Stimulated activated CD4-positive, alpha-beta T cell treated with anti-CD3 and anti-CD28 coated beads, TNF-alpha, amount 100 ng/mL, for 24 hours (primary cell): ENCODE measurements at regions not wholly inside any gene's neighbourhood (a gene's known extent, or its start where the extent isn't known, plus 50 kb on each side); places are given as distances from the start of the nearest gene placed in this dataset.
"Not testable (repeated sequence)": the region's sequence is repeated elsewhere in the genome, so short reads cannot be mapped to it uniquely, and the experiment has no call there.

Experiments used
- DNase-seq, 3 experiments: peaks; one replicate each; pipeline ENCODE4 v3.0.0-alpha.2; 2020; ENCODE audit warnings: low read depth in 3 of 3

GRCh38 chr5:77909237-77909636, 133.1 kb upstream of the TBCA start:
- no peak for DNase-seq

- no peak for DNase-seq
Measured at GRCh38 chr5:77908787-77909186, 132.6 kb upstream of the TBCA start.

GRCh38 chr5:77907786-77908185, 131.6 kb upstream of the TBCA start:
- no peak for DNase-seq

GRCh38 chr5:77906806-77907205, 130.7 kb upstream of the TBCA start:
- DNase-seq, result no peak

GRCh38 chr5:77904362-77904761, 128.2 kb upstream of the TBCA start:
- DNase-seq, result no peak

- DNase-seq, result no peak
Measured at GRCh38 chr5:77900691-77901090, 124.6 kb upstream of the TBCA start.

GRCh38 chr5:77898385-77898784, 122.2 kb upstream of the TBCA start:
- no peak for DNase-seq

- no peak for DNase-seq
Measured at GRCh38 chr5:77896338-77896737, 120.2 kb upstream of the TBCA start.

- not testable (repeated sequence) for DNase-seq
Measured at GRCh38 chr5:77894103-77894502, 118.0 kb upstream of the TBCA start.

- DNase-seq, result no peak
Measured at GRCh38 chr5:77893225-77893860, 117.2 kb upstream of the TBCA start.

GRCh38 chr5:77892061-77893010, 116.2 kb upstream of the TBCA start:
- no peak for DNase-seq

GRCh38 chr5:77885519-77885918, 109.4 kb upstream of the TBCA start:
- DNase-seq, result no peak

- peak in 1 of 3 experiments; percentile 7 for DNase-seq
Measured at GRCh38 chr5:77882670-77883257, 106.6 kb upstream of the TBCA start.

- DNase-seq, result no peak
Measured at GRCh38 chr5:77881528-77881927, 105.4 kb upstream of the TBCA start.

- no peak for DNase-seq
Measured at GRCh38 chr5:77877516-77878355, 101.6 kb upstream of the TBCA start.

- DNase-seq, result no peak
Measured at GRCh38 chr5:77876862-77877502, 100.8 kb upstream of the TBCA start.

GRCh38 chr5:77876316-77876715, 100.2 kb upstream of the TBCA start:
- no peak for DNase-seq

- no peak for DNase-seq
Measured at GRCh38 chr5:77874691-77875090, 98.6 kb upstream of the TBCA start.

GRCh38 chr5:77873239-77873638, 97.1 kb upstream of the TBCA start:
- DNase-seq, result no peak

GRCh38 chr5:77871946-77872345, 95.8 kb upstream of the TBCA start:
- DNase-seq, result no peak

GRCh38 chr5:77871016-77871415, 94.9 kb upstream of the TBCA start:
- DNase-seq, result no peak
